Esophagus squamous epithelium (tissue), 5 donors: ENCODE measurements at regions not wholly inside any gene's neighbourhood (a gene's known extent, or its start where the extent isn't known, plus 50 kb on each side); places are given as distances from the start of the nearest gene placed in this dataset.

Source experiments
- DNase-seq: peaks from one replicate; lab custom pipeline; 2025; lab: John Stamatoyannopoulos, UW
- H3K27ac ChIP-seq, 4 donors: fragments of 200-600 bp; sonication (generic); one replicate each; pipeline ENCODE4 v1.5.1; 2016 to 2019; ENCODE audit warnings: mild to moderate bottlenecking in 1 of 4
- H3K27me3 ChIP-seq, 4 donors: fragments of 200-600 bp; sonication (generic); 1 replicate in 3 of 4; 2 replicates in 1 of 4; pipeline versions ENCODE4 v1.5.1 to v1.6.0; 2017 to 2021; ENCODE audit warnings: antibody characterized with exemption in 1 of 4
- H3K36me3 ChIP-seq, 3 donors: fragments of 200-600 bp; sonication (generic); one replicate each; pipeline ENCODE4 v1.5.1; 2016 to 2019
- H3K4me1 ChIP-seq, 3 donors: fragments of 200-600 bp; sonication (generic); one replicate each; pipeline ENCODE4 v1.5.1; 2017 to 2019
- H3K4me3 ChIP-seq, 4 donors: fragments of 200-600 bp; sonication (generic); 1 replicate in 3 of 4; 2 replicates in 1 of 4; pipeline ENCODE4 v1.5.1; 2016 to 2019; ENCODE audit warnings: mild to moderate bottlenecking in 2 of 4, moderate library complexity in 1 of 4
- H3K9me3 ChIP-seq, 3 donors: fragments of 200-600 bp; sonication (generic); one replicate each; pipeline ENCODE4 v1.5.1; 2016 to 2019
- CTCF ChIP-seq, 6 experiments: fragments of 450-650 bp in 4 of 6; fragments of 200-600 bp in 2 of 6; sonication (generic) in 2 of 6; IDR thresholded peaks; one replicate each; pipeline ENCODE4 v1.5.1; 2016 to 2019; ENCODE audit warnings: antibody characterized with exemption in 6 of 6, mild to moderate bottlenecking in 4 of 6, moderate library complexity in 4 of 6
- POLR2A ChIP-seq, 4 donors: fragments of 450-650 bp; IDR thresholded peaks; one replicate each; pipeline ENCODE4 v1.6.1; 2017; ENCODE audit warnings: antibody characterized with exemption in 4 of 4, mild to moderate bottlenecking in 4 of 4, moderate library complexity in 3 of 4
- WGBS, 2 donors: methylation state at CpG; one replicate each; pipeline ENCODE4 v1.1.5; 2018; 5-methylcytosine and 5-hydroxymethylcytosine counted together
- intact Hi-C: fragments of 100-400 bp; cut with DNase I; formaldehyde crosslinking; loops from one replicate; pipeline ENCODE4 v1.15.0; 2022
- donor health status: DM: yes; HTN: yes; CAD: no.

GRCh38 chr22:27142286-27142685, 484.9 kb downstream of the MIAT start:
- H3K9me3 ChIP-seq, result no peaks in the 10 kb centered on the region
- 21 to 30% methylated on average over 2 of the region's 2 CpGs for WGBS, 2 donors

GRCh38 chr22:27144321-27144720, 486.9 kb downstream of the MIAT start:
- H3K27me3 ChIP-seq, result peaks cover 0 to 33% (median 2%) of the 10 kb centered on the region in 4 donors
- H3K4me1 ChIP-seq, result no peaks in the 10 kb centered on the region
- no peak overlapping the region for H3K27ac ChIP-seq
- TF ChIP-seq POLR2A (IDR thresholded peaks at IDR 0.05) (no peak), CTCF (IDR thresholded peaks at IDR 0.05) (no peak)
- intact Hi-C loops, result no loop called here
- no peak overlapping the region for H3K4me3 ChIP-seq
- no peaks in the 10 kb centered on the region for H3K9me3 ChIP-seq
- 58 to 69% methylated on average over 2 of the region's 2 CpGs for WGBS, 2 donors
- no peak for DNase-seq
- H3K36me3 ChIP-seq, result no peaks in the 10 kb centered on the region

More at GRCh38 chr22:27142286-27142685, 484.9 kb downstream of the MIAT start:
- Histone ChIP-seq H3K27me3 (peaks cover 0 to 35% (median 0%) of the 10 kb centered on the region in 4 donors), H3K4me1 (no peaks in the 10 kb centered on the region), H3K27ac (no peak overlapping the region), H3K4me3 (no peak overlapping the region), H3K36me3 (no peaks in the 10 kb centered on the region)
- intact Hi-C loops, result no loop called here
- no peak for TF ChIP-seq POLR2A (IDR thresholded peaks at IDR 0.05)
- no peak for TF ChIP-seq CTCF (IDR thresholded peaks at IDR 0.05)
- no peak for DNase-seq

- Histone ChIP-seq H3K9me3 (no peaks in the 10 kb centered on the region), H3K4me1 (peaks cover 5 to 14% (median 9%) of the 10 kb centered on the region in 3 donors), H3K36me3 (no peaks in the 10 kb centered on the region), H3K4me3 (no peak overlapping the region), H3K27me3 (peaks cover 0 to 25% (median 3%) of the 10 kb centered on the region in 4 donors), H3K27ac (no peak overlapping the region)
- DNase-seq, result no peak
- TF ChIP-seq POLR2A (IDR thresholded peaks at IDR 0.05) (no peak), CTCF (IDR thresholded peaks at IDR 0.05) (no peak)
- intact Hi-C loops, result no loop called here
- WGBS, 2 donors, result 51 to 61% methylated on average over 4 of the region's 4 CpGs
Observed at GRCh38 chr22:27146866-27147633, 489.7 kb downstream of the MIAT start.

GRCh38 chr22:27148055-27148454, 490.7 kb downstream of the MIAT start:
- Histone ChIP-seq H3K27ac (no peak overlapping the region), H3K4me3 (no peak overlapping the region), H3K36me3 (no peaks in the 10 kb centered on the region), H3K27me3 (peaks cover 0 to 17% (median 3%) of the 10 kb centered on the region in 4 donors), H3K9me3 (no peaks in the 10 kb centered on the region), H3K4me1 (peaks cover 5 to 14% (median 9%) of the 10 kb centered on the region in 3 donors)
- intact Hi-C loops, result no loop called here
- no peak for DNase-seq
- no peak for TF ChIP-seq CTCF (IDR thresholded peaks at IDR 0.05)
- no peak for TF ChIP-seq POLR2A (IDR thresholded peaks at IDR 0.05)
- 45 to 88% methylated on average over 2 of the region's 2 CpGs for WGBS, 2 donors

- H3K27ac ChIP-seq, result no peak overlapping the region
- no peaks in the 10 kb centered on the region for H3K36me3 ChIP-seq
- TF ChIP-seq CTCF (IDR thresholded peaks at IDR 0.05) (no peak), POLR2A (IDR thresholded peaks at IDR 0.05) (no peak)
- 91 to 96% methylated on average over 8 of the region's 8 CpGs for WGBS, 2 donors
- intact Hi-C loops, result no loop called here
- H3K4me3 ChIP-seq, result no peak overlapping the region
- H3K9me3 ChIP-seq, result no peaks in the 10 kb centered on the region
- peaks cover 0 to 17% (median 3%) of the 10 kb centered on the region in 4 donors for H3K27me3 ChIP-seq
- no peak for DNase-seq
- H3K4me1 ChIP-seq, result peaks cover 5 to 14% (median 9%) of the 10 kb centered on the region in 3 donors
Observed at GRCh38 chr22:27148886-27149470, 491.6 kb downstream of the MIAT start.
